ENCODE measurements at regions not wholly inside any gene's neighbourhood (a gene's known extent, or its start where the extent isn't known, plus 50 kb on each side); places are given as distances from the start of the nearest gene placed in this dataset.

GRCh38 chr12:118912697-118913270 lies 68.6 kb upstream of the SRRM4 start:
- Histone ChIP-seq H3K9ac (ENCODE audit: insufficient read depth, low read length) (no peak overlapping the region), H3K9me3 (ENCODE audit: control insufficient read depth, insufficient read depth, low read depth, low read length) (no peaks in the 10 kb centered on the region), H3K4me3 (replicated peaks in 1 of 4; ENCODE audit: control extremely low read depth in 1 of 4, insufficient read depth in 1 of 4, low read depth in 3 of 4, low read length in 4 of 4) (no peak overlapping the region), H3K27ac (ENCODE audit: insufficient read depth, low read length) (no peak overlapping the region), H3K27me3 (ENCODE audit: control insufficient read depth, insufficient read depth, low read length) (no peaks in the 10 kb centered on the region), H4K20me1 (ENCODE audit: control insufficient read depth, extremely low read depth, insufficient read depth, low read length) (no peaks in the 10 kb centered on the region), H3K79me2 (ENCODE audit: control insufficient read depth, insufficient read depth, low read length) (no peaks in the 10 kb centered on the region), H3K36me3 (ENCODE audit: control insufficient read depth, insufficient read depth, low read length) (no peaks in the 10 kb centered on the region), H3K4me2 (ENCODE audit: extremely low read depth, insufficient read depth, low read length) (no peak overlapping the region), H2AFZ (ENCODE audit: low read length) (no peak overlapping the region), H3K4me1 (ENCODE audit: control insufficient read depth, extremely low read depth, insufficient read depth, low read length) (no peaks in the 10 kb centered on the region)
- TF ChIP-seq EZH2 (IDR thresholded peaks at IDR 0.05; ENCODE audit: low read length, missing control alignments): no peak
- no peak for TF ChIP-seq CTCF (conservative IDR thresholded peaks at IDR 0.05 in 1 of 2, IDR thresholded peaks at IDR 0.05 in 1 of 2; ENCODE audit: low read depth in 1 of 2, low read length in 2 of 2)
- no peak for DNase-seq (ENCODE audit: low read depth in 2 of 2)

GRCh38 chr12:118921761-118922160 lies 59.6 kb upstream of the SRRM4 start:
- no peak for DNase-seq (ENCODE audit: low read depth in 2 of 2)
- no peak for TF ChIP-seq EZH2 (IDR thresholded peaks at IDR 0.05; ENCODE audit: low read length, missing control alignments)
- no peak for TF ChIP-seq CTCF (conservative IDR thresholded peaks at IDR 0.05 in 1 of 2, IDR thresholded peaks at IDR 0.05 in 1 of 2; ENCODE audit: low read depth in 1 of 2, low read length in 2 of 2)
- no peak overlapping the region for H3K4me3 ChIP-seq (replicated peaks in 1 of 4; ENCODE audit: control extremely low read depth in 1 of 4, insufficient read depth in 1 of 4, low read depth in 3 of 4, low read length in 4 of 4)
- H3K9ac ChIP-seq (ENCODE audit: insufficient read depth, low read length): no peak overlapping the region
- H4K20me1 ChIP-seq (ENCODE audit: control insufficient read depth, extremely low read depth, insufficient read depth, low read length): no peaks in the 10 kb centered on the region
- H3K36me3 ChIP-seq (ENCODE audit: control insufficient read depth, insufficient read depth, low read length): no peaks in the 10 kb centered on the region
- H3K4me1 ChIP-seq (ENCODE audit: control insufficient read depth, extremely low read depth, insufficient read depth, low read length): no peaks in the 10 kb centered on the region
- H2AFZ ChIP-seq (ENCODE audit: low read length): no peak overlapping the region
- no peaks in the 10 kb centered on the region for H3K27me3 ChIP-seq (ENCODE audit: control insufficient read depth, insufficient read depth, low read length)
- no peaks in the 10 kb centered on the region for H3K9me3 ChIP-seq (ENCODE audit: control insufficient read depth, insufficient read depth, low read depth, low read length)
- H3K4me2 ChIP-seq (ENCODE audit: extremely low read depth, insufficient read depth, low read length): no peak overlapping the region
- no peaks in the 10 kb centered on the region for H3K79me2 ChIP-seq (ENCODE audit: control insufficient read depth, insufficient read depth, low read length)
- H3K27ac ChIP-seq (ENCODE audit: insufficient read depth, low read length): no peak overlapping the region

GRCh38 chr12:118922405-118922804 lies 58.9 kb upstream of the SRRM4 start:
- no peak for DNase-seq (ENCODE audit: low read depth in 2 of 2)
- TF ChIP-seq CTCF (conservative IDR thresholded peaks at IDR 0.05 in 1 of 2, IDR thresholded peaks at IDR 0.05 in 1 of 2; ENCODE audit: low read depth in 1 of 2, low read length in 2 of 2) (no peak), EZH2 (IDR thresholded peaks at IDR 0.05; ENCODE audit: low read length, missing control alignments) (no peak)
- H3K36me3 ChIP-seq (ENCODE audit: control insufficient read depth, insufficient read depth, low read length): no peaks in the 10 kb centered on the region
- no peaks in the 10 kb centered on the region for H3K27me3 ChIP-seq (ENCODE audit: control insufficient read depth, insufficient read depth, low read length)
- H4K20me1 ChIP-seq (ENCODE audit: control insufficient read depth, extremely low read depth, insufficient read depth, low read length): no peaks in the 10 kb centered on the region
- no peak overlapping the region for H3K9ac ChIP-seq (ENCODE audit: insufficient read depth, low read length)
- H2AFZ ChIP-seq (ENCODE audit: low read length): no peak overlapping the region
- H3K4me2 ChIP-seq (ENCODE audit: extremely low read depth, insufficient read depth, low read length): no peak overlapping the region
- H3K79me2 ChIP-seq (ENCODE audit: control insufficient read depth, insufficient read depth, low read length): no peaks in the 10 kb centered on the region
- H3K4me1 ChIP-seq (ENCODE audit: control insufficient read depth, extremely low read depth, insufficient read depth, low read length): no peaks in the 10 kb centered on the region
- H3K4me3 ChIP-seq (replicated peaks in 1 of 4; ENCODE audit: control extremely low read depth in 1 of 4, insufficient read depth in 1 of 4, low read depth in 3 of 4, low read length in 4 of 4): no peak overlapping the region
- no peak overlapping the region for H3K27ac ChIP-seq (ENCODE audit: insufficient read depth, low read length)
- no peaks in the 10 kb centered on the region for H3K9me3 ChIP-seq (ENCODE audit: control insufficient read depth, insufficient read depth, low read depth, low read length)
